Peyer's patch (tissue), 4 donors: ENCODE measurements at regions not wholly inside any gene's neighbourhood (a gene's known extent, or its start where the extent isn't known, plus 50 kb on each side); places are given as distances from the start of the nearest gene placed in this dataset.

Experiments
- DNase-seq, 3 donors: peaks; one replicate each; pipeline ENCODE4 v3.0.0-alpha.2; 2017 to 2019
- H3K27ac ChIP-seq, 4 donors: fragments of 200-600 bp; sonication (generic); one replicate each; pipeline ENCODE4 v1.5.1; 2016 to 2019
- H3K27me3 ChIP-seq, 2 donors: fragments of 200-600 bp; sonication (generic); one replicate each; pipeline ENCODE4 v1.5.1; 2019
- H3K36me3 ChIP-seq, 3 donors: fragments of 200-600 bp; sonication (generic); one replicate each; pipeline ENCODE4 v1.5.1; 2016 to 2019
- H3K4me1 ChIP-seq, 4 donors: fragments of 200-600 bp; sonication (generic); one replicate each; pipeline ENCODE4 v1.5.1; 2016 to 2019
- H3K4me3 ChIP-seq, 4 donors: fragments of 200-600 bp; sonication (generic); 1 replicate in 3 of 4; 2 replicates in 1 of 4; pipeline ENCODE4 v1.5.1; 2016 to 2019; ENCODE audit warnings: mild to moderate bottlenecking in 1 of 4
- H3K9me3 ChIP-seq, 4 donors: fragments of 200-600 bp; sonication (generic); one replicate each; pipeline ENCODE4 v1.5.1; 2016 to 2019; ENCODE audit warnings: mild to moderate bottlenecking in 1 of 4
- POLR2A ChIP-seq, 2 donors: fragments of 450-650 bp; IDR thresholded peaks; one replicate each; pipeline ENCODE4 v1.5.1; 2017; ENCODE audit warnings: antibody characterized with exemption in 2 of 2, mild to moderate bottlenecking in 2 of 2, moderate library complexity in 2 of 2
- TF ChIP-seq, protein P1 (sequence below), 6 experiments: fragments of 450-650 bp in 4 of 6; fragments of 200-600 bp in 2 of 6; sonication (generic) in 1 of 6; IDR thresholded peaks; one replicate each; pipeline ENCODE4 v1.5.1; 2017 to 2019; ENCODE audit warnings: antibody characterized with exemption in 6 of 6, mild to moderate bottlenecking in 3 of 6, moderate library complexity in 1 of 6

DNA sequence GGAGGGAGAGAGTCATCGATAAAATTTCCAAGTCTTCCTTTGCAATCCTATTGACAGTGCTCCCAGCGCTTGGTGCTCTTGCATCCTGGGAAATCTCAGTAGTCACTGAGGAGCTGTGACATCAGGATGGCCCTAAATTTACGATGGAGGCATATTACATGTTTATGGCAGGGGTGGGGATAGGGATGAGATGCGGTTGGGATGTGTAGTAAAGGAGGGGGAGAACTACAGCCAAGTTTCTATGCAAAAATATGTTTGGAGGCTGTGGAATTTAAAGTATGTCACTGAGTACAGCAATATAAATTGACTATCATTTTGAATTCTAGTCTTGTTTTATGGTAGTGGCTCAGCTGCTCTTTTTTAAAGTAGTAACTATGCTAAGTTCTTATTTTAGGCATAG is 544.9 kb downstream of the PKHD1 start:
- Histone ChIP-seq H3K27ac (no peak overlapping the region), H3K27me3 (no peaks in the 10 kb centered on the region), H3K4me1 (no peaks in the 10 kb centered on the region), H3K36me3 (no peaks in the 10 kb centered on the region), H3K9me3 (no peaks in the 10 kb centered on the region), H3K4me3 (no peak overlapping the region)
- TF ChIP-seq, protein P1, sequence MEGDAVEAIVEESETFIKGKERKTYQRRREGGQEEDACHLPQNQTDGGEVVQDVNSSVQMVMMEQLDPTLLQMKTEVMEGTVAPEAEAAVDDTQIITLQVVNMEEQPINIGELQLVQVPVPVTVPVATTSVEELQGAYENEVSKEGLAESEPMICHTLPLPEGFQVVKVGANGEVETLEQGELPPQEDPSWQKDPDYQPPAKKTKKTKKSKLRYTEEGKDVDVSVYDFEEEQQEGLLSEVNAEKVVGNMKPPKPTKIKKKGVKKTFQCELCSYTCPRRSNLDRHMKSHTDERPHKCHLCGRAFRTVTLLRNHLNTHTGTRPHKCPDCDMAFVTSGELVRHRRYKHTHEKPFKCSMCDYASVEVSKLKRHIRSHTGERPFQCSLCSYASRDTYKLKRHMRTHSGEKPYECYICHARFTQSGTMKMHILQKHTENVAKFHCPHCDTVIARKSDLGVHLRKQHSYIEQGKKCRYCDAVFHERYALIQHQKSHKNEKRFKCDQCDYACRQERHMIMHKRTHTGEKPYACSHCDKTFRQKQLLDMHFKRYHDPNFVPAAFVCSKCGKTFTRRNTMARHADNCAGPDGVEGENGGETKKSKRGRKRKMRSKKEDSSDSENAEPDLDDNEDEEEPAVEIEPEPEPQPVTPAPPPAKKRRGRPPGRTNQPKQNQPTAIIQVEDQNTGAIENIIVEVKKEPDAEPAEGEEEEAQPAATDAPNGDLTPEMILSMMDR (IDR thresholded peaks at IDR 0.05) = no peak
- no peak for TF ChIP-seq POLR2A (IDR thresholded peaks at IDR 0.05)
- DNase-seq = no peak

DNA sequence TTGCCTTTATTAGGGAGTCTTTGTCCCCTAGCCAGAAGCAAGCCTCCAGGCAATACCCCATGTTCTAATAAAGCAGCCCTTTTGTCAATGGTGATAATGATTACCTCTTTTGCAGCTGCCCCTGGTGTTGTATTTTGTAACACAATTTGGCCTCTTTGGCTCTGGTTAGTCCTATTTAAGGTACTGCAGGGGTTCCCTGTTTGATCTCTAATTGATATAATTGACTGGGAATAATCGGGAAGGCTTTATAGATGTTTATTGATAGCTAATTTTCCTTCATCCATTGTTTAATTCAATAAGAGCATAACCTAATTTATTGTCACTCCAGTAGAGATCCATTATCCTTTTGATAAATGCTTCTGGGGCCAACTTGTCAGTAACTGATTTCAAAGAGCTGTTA is 537.2 kb downstream of the PKHD1 start:
- no peak overlapping the region for H3K27ac ChIP-seq

DNA sequence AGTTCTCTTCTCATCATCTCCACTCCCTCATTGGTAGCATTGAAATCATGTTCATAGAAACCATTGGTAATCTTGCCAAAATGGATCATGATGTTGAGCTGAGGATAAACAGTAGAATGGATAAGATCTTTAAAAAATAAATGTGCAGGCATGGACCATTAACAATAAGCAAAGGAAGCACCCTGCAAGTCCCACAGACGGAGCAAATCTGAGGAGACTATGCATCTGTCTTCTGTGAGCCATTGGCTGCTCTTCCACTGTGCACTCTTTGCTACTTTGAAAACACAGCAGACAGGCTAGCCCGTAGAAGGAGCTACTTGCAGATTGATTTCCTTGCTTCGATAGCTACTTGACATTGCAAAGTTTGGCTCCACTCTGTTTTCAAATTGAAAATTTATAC is 535.0 kb downstream of the PKHD1 start:
- no peak for TF ChIP-seq POLR2A (IDR thresholded peaks at IDR 0.05)
- TF ChIP-seq, protein P1 (IDR thresholded peaks at IDR 0.05) = no peak
- H3K27me3 ChIP-seq = no peaks in the 10 kb centered on the region
- H3K27ac ChIP-seq = no peak overlapping the region
- no peaks in the 10 kb centered on the region for H3K36me3 ChIP-seq
- no peak overlapping the region for H3K4me3 ChIP-seq
- no peak for DNase-seq
- H3K9me3 ChIP-seq = no peaks in the 10 kb centered on the region
- H3K4me1 ChIP-seq = no peaks in the 10 kb centered on the region

More for the DNA sequence above, 537.2 kb downstream of the PKHD1 start:
- Histone ChIP-seq H3K27me3 (no peaks in the 10 kb centered on the region), H3K4me1 (no peaks in the 10 kb centered on the region), H3K9me3 (no peaks in the 10 kb centered on the region), H3K36me3 (no peaks in the 10 kb centered on the region), H3K4me3 (no peak overlapping the region)
- TF ChIP-seq, protein P1 (IDR thresholded peaks at IDR 0.05) = no peak
- TF ChIP-seq POLR2A (IDR thresholded peaks at IDR 0.05) = no peak
- no peak for DNase-seq

DNA sequence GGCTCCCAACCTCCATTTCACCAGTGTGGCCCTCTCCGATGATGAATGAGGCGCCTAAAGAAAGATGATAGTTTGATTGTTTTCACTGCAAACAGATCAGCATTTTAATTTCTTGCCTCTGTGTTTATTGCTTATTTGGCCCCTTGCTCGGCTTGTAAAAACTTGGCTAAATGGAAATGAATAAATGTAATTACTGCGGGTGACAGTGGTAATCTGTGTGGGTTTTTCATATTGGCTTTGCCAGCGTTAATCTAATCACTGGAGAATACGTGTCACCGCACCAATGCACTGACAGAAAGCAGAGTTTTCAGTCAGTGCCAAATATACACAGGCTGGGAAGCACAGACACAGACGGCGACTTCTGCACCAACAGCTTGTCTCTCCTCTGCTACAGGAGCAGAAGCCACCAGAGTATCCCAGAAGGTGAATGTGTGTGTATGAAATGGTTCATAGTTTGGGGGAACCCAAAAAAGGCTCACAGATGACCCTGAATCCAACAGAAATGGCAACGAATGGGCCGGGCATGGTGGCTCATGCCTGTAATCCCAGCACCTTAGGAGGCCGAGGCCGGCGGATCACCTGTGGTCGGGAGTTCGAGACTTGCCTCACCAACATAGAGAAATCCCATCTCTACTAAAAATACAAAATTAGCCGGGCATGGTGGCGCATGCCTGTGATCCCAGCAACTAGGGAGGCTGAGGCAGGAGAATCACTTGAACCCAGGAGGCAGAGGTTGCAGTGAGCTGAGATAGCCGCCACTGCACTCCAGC is 534.0 kb downstream of the PKHD1 start:
- no peak for DNase-seq
- Histone ChIP-seq H3K27ac (no peak overlapping the region), H3K4me1 (no peaks in the 10 kb centered on the region), H3K36me3 (no peaks in the 10 kb centered on the region), H3K4me3 (no peak overlapping the region), H3K9me3 (no peaks in the 10 kb centered on the region), H3K27me3 (no peaks in the 10 kb centered on the region)
- TF ChIP-seq, protein P1 (IDR thresholded peaks at IDR 0.05) = no peak

DNA sequence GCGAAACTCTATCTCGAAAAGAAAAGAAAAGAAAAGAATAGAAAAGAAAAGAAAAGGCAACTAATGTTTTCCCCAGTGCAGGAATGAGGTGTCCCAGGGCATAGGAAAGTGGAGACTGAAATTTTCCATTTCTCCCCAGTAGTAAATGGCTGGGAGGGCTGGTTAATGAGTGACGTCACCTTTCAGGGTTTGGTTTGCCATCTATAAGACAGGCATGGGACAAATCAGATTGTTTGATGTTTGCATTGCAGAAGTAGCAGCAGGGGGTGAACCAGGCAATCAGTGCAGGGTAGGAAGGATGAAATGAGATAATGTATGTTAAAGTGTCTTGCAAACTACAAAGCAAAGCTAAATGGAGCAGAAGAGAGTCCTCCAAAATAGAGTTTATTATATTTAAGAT is 533.4 kb downstream of the PKHD1 start:
- Histone ChIP-seq H3K4me1 (no peaks in the 10 kb centered on the region), H3K4me3 (no peak overlapping the region), H3K27ac (no peak overlapping the region), H3K36me3 (no peaks in the 10 kb centered on the region), H3K9me3 (no peaks in the 10 kb centered on the region), H3K27me3 (no peaks in the 10 kb centered on the region)
- DNase-seq = no peak
- TF ChIP-seq, protein P1 (IDR thresholded peaks at IDR 0.05) = no peak
- TF ChIP-seq POLR2A (IDR thresholded peaks at IDR 0.05) = no peak
